Tibial artery (tissue), 4 donors: ENCODE measurements at regions not wholly inside any gene's neighbourhood (a gene's known extent, or its start where the extent isn't known, plus 50 kb on each side); places are given as distances from the start of the nearest gene placed in this dataset.
"Not testable (repeated sequence)": the region's sequence is repeated elsewhere in the genome, so short reads cannot be mapped to it uniquely, and the experiment has no call there.

Experiments
- DNase-seq, 2 donors: peaks; one replicate each; pipeline ENCODE4 v3.0.0-alpha.2; 2019
- H3K27ac ChIP-seq, 2 donors: fragments of 200-600 bp; sonication (generic) in 1 of 2; 1 replicate in 1 of 2; 2 replicates in 1 of 2; pipeline ENCODE4 v1.5.1; 2018 to 2019; ENCODE audit warnings: mild to moderate bottlenecking in 1 of 2
- H3K27me3 ChIP-seq, 2 donors: fragments of 200-600 bp; sonication (generic) in 1 of 2; one replicate each; pipeline versions ENCODE4 v1.5.1 to v1.6.0; 2016 to 2019
- H3K36me3 ChIP-seq, 3 donors: fragments of 200-600 bp; sonication (generic) in 2 of 3; one replicate each; pipeline ENCODE4 v1.5.1; 2016 to 2019; ENCODE audit warnings: mild to moderate bottlenecking in 2 of 3
- H3K4me1 ChIP-seq, 4 donors: fragments of 200-600 bp; sonication (generic) in 2 of 4; 1 replicate in 3 of 4; 2 replicates in 1 of 4; pipeline ENCODE4 v1.5.1; 2016 to 2019
- H3K4me3 ChIP-seq, 2 donors: fragments of 200-600 bp; sonication (generic) in 1 of 2; 1 replicate in 1 of 2; 2 replicates in 1 of 2; pipeline ENCODE4 v1.5.1; 2018 to 2019; ENCODE audit warnings: mild to moderate bottlenecking in 2 of 2
- H3K9me3 ChIP-seq, 3 donors: fragments of 200-600 bp; sonication (generic) in 1 of 3; one replicate each; pipeline ENCODE4 v1.5.1; 2016 to 2019
- intact Hi-C: fragments of 100-400 bp; cut with DNase I; formaldehyde crosslinking; loops from one replicate; pipeline ENCODE4 v1.15.0; 2023; ENCODE audit warnings: low total_unique reads

DNA sequence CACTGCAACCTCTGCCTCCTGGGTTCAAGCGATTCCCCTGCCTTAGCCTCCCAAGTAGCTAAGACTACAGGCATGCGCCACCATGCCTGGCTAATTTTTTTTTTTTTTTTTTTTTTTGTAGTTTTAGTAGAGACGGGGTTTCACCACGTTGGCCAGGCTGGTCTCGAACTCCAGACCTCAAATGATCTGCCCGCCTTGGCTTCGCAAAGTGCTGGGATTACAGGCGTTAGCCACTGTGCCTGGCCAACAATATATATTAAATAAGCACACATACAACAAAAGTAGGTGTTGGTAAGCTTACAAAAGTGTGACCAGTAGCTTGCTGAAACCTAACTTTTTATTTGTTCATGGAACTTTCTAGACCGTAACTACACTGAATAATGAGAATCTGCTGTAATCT, 117.1 kb upstream of the SERF1B start:
- H3K9me3 ChIP-seq, H3K36me3 ChIP-seq, intact Hi-C loops, H3K4me1 ChIP-seq, H3K27ac ChIP-seq, H3K27me3 ChIP-seq, H3K4me3 ChIP-seq: not testable (repeated sequence)
- peak in 1 of 2 donors; percentile 9 for DNase-seq

GRCh38 chr5:69913771-69914170, 111.3 kb upstream of the SERF1B start:
- intact Hi-C loops, H3K27ac ChIP-seq, H3K4me1 ChIP-seq, H3K27me3 ChIP-seq, H3K9me3 ChIP-seq, H3K4me3 ChIP-seq, H3K36me3 ChIP-seq: not testable (repeated sequence)
- DNase-seq: peak in 1 of 2 donors; percentile 9
